ENCODE measurements at regions not wholly inside any gene's neighbourhood (a gene's known extent, or its start where the extent isn't known, plus 50 kb on each side); places are given as distances from the start of the nearest gene placed in this dataset.
"Not testable (repeated sequence)": the region's sequence is repeated elsewhere in the genome, so short reads cannot be mapped to it uniquely, and the experiment has no call there.

GRCh38 chr2:12624905-12625598 lies 91.7 kb upstream of the TRIB2 start:
- H3K27me3 ChIP-seq: no peaks in the 10 kb centered on the region
- H3K9me3 ChIP-seq (ENCODE audit: low read depth): no peaks in the 10 kb centered on the region
- H3K4me3 ChIP-seq: no peak overlapping the region
- H3K27ac ChIP-seq: no peak overlapping the region
- TF ChIP-seq CTCF (IDR thresholded peaks at IDR 0.05; ENCODE audit: low read depth, low read length): no peak
- no peaks in the 10 kb centered on the region for H3K4me1 ChIP-seq (ENCODE audit: low read depth)
- DNase-seq (ENCODE audit: low read depth in 1 of 2, low spot score in 1 of 2): no peak
- no peaks in the 10 kb centered on the region for H3K36me3 ChIP-seq

GRCh38 chr2:12628541-12628940 lies 88.2 kb upstream of the TRIB2 start:
- DNase-seq (ENCODE audit: low read depth in 1 of 2, low spot score in 1 of 2); H3K4me1 ChIP-seq (ENCODE audit: low read depth); H3K36me3 ChIP-seq; H3K27ac ChIP-seq; H3K27me3 ChIP-seq; H3K9me3 ChIP-seq (ENCODE audit: low read depth); H3K4me3 ChIP-seq: not testable (repeated sequence)

- peaks cover 17% of the 10 kb centered on the region for H3K4me1 ChIP-seq (ENCODE audit: low read depth)
- TF ChIP-seq CTCF (IDR thresholded peaks at IDR 0.05; ENCODE audit: low read depth, low read length): no peak
- H3K9me3 ChIP-seq (ENCODE audit: low read depth): no peaks in the 10 kb centered on the region
- H3K27ac ChIP-seq: peak overlapping the region; percentile 76
- H3K4me3 ChIP-seq: no peak overlapping the region
- DNase-seq (ENCODE audit: low read depth in 1 of 2, low spot score in 1 of 2): peak; percentile 35 to 38
- no peaks in the 10 kb centered on the region for H3K36me3 ChIP-seq
- no peaks in the 10 kb centered on the region for H3K27me3 ChIP-seq
These were observed 79.7 kb upstream of the TRIB2 start for GRCh38 chr2:12636837-12637581.

GRCh38 chr2:12637754-12638153 lies 79.0 kb upstream of the TRIB2 start:
- Histone ChIP-seq H3K4me1 (ENCODE audit: low read depth) (peaks cover 19% of the 10 kb centered on the region), H3K27ac (peak overlapping the region; percentile 76), H3K27me3 (no peaks in the 10 kb centered on the region), H3K4me3 (no peak overlapping the region), H3K9me3 (ENCODE audit: low read depth) (no peaks in the 10 kb centered on the region), H3K36me3 (no peaks in the 10 kb centered on the region)
- no peak for DNase-seq (ENCODE audit: low read depth in 1 of 2, low spot score in 1 of 2)
- TF ChIP-seq CTCF (IDR thresholded peaks at IDR 0.05; ENCODE audit: low read depth, low read length): no peak

- Histone ChIP-seq H3K4me1 (ENCODE audit: low read depth) (peaks cover 19% of the 10 kb centered on the region), H3K27ac (no peak overlapping the region), H3K4me3 (no peak overlapping the region), H3K27me3 (no peaks in the 10 kb centered on the region), H3K9me3 (ENCODE audit: low read depth) (no peaks in the 10 kb centered on the region), H3K36me3 (no peaks in the 10 kb centered on the region)
- no peak for DNase-seq (ENCODE audit: low read depth in 1 of 2, low spot score in 1 of 2)
- no peak for TF ChIP-seq CTCF (IDR thresholded peaks at IDR 0.05; ENCODE audit: low read depth, low read length)
These were observed 75.3 kb upstream of the TRIB2 start for GRCh38 chr2:12641441-12641840.

GRCh38 chr2:12642332-12642731 lies 74.4 kb upstream of the TRIB2 start:
- Histone ChIP-seq H3K9me3 (ENCODE audit: low read depth) (no peaks in the 10 kb centered on the region), H3K27ac (no peak overlapping the region), H3K27me3 (no peaks in the 10 kb centered on the region), H3K4me1 (ENCODE audit: low read depth) (peaks cover 11% of the 10 kb centered on the region), H3K36me3 (no peaks in the 10 kb centered on the region), H3K4me3 (no peak overlapping the region)
- no peak for TF ChIP-seq CTCF (IDR thresholded peaks at IDR 0.05; ENCODE audit: low read depth, low read length)
- no peak for DNase-seq (ENCODE audit: low read depth in 1 of 2, low spot score in 1 of 2)

Data from cardiac muscle cell (in vitro differentiated cells and primary cell).